Hematopoietic multipotent progenitor cell treated with erythropoietin and hydrocortisone succinate and interleukin-3 and kit ligand, for 8 days (in vitro differentiated cells): ENCODE measurements at regions not wholly inside any gene's neighbourhood (a gene's known extent, or its start where the extent isn't known, plus 50 kb on each side); places are given as distances from the start of the nearest gene placed in this dataset.
"Not testable (repeated sequence)": the region's sequence is repeated elsewhere in the genome, so short reads cannot be mapped to it uniquely, and the experiment has no call there.

ENCODE experiments used
- DNase-seq: peaks from one replicate; pipeline ENCODE4 v3.0.0-alpha.2; 2015

GRCh38 chr2:53095664-53096063 is 671.9 kb upstream of the CHAC2 start:
- DNase-seq, result no peak

GRCh38 chr2:53095227-53095626 is 672.4 kb upstream of the CHAC2 start:
- no peak for DNase-seq

GRCh38 chr2:53093355-53093754 is 674.2 kb upstream of the CHAC2 start:
- DNase-seq, result no peak

- no peak for DNase-seq
Observed at GRCh38 chr2:53091183-53091582, 676.4 kb upstream of the CHAC2 start.

- no peak for DNase-seq
Observed at GRCh38 chr2:53087874-53088461, 679.6 kb upstream of the CHAC2 start.

- DNase-seq, result no peak
Observed at GRCh38 chr2:53087262-53087873, 680.2 kb upstream of the CHAC2 start.

GRCh38 chr2:53077413-53077812 is 690.2 kb upstream of the CHAC2 start:
- DNase-seq, result no peak

GRCh38 chr2:53075760-53076159 is 691.8 kb upstream of the CHAC2 start:
- DNase-seq, result no peak

GRCh38 chr2:53067533-53067932 is 700.1 kb upstream of the CHAC2 start:
- no peak for DNase-seq

- DNase-seq, result no peak
Observed at GRCh38 chr2:53067056-53067455, 700.5 kb upstream of the CHAC2 start.

GRCh38 chr2:53064154-53064553 is 703.5 kb upstream of the CHAC2 start:
- DNase-seq, result no peak

- no peak for DNase-seq
Observed at GRCh38 chr2:53058526-53058925, 709.1 kb upstream of the CHAC2 start.

- no peak for DNase-seq
Observed at GRCh38 chr2:53053937-53054336, 713.7 kb upstream of the CHAC2 start.

- DNase-seq, result no peak
Observed at GRCh38 chr2:53051157-53051556, 716.4 kb upstream of the CHAC2 start.

GRCh38 chr2:53040536-53041229 is 726.9 kb upstream of the CHAC2 start:
- no peak for DNase-seq

- DNase-seq, result no peak
Observed at GRCh38 chr2:53036196-53036595, 731.4 kb upstream of the CHAC2 start.

GRCh38 chr2:53035153-53035552 is 732.5 kb upstream of the CHAC2 start:
- DNase-seq, result no peak

- no peak for DNase-seq
Observed at GRCh38 chr2:53033411-53033810, 734.2 kb upstream of the CHAC2 start.

GRCh38 chr2:53028746-53029423 is 738.7 kb upstream of the CHAC2 start:
- DNase-seq, result no peak

GRCh38 chr2:53028225-53028624 is 739.4 kb upstream of the CHAC2 start:
- DNase-seq, result no peak

GRCh38 chr2:53022248-53022647 is 745.4 kb upstream of the CHAC2 start:
- DNase-seq, result not testable (repeated sequence)

- DNase-seq, result no peak
Observed at GRCh38 chr2:53021828-53022227, 745.8 kb upstream of the CHAC2 start.

- DNase-seq, result no peak
Observed at GRCh38 chr2:53021292-53021691, 746.3 kb upstream of the CHAC2 start.
